ENCODE measurements at regions not wholly inside any gene's neighbourhood (a gene's known extent, or its start where the extent isn't known, plus 50 kb on each side); places are given as distances from the start of the nearest gene placed in this dataset.

GRCh38 chr11:70725278-70725677, 326.9 kb downstream of the CTTN start:
- Histone ChIP-seq H4K20me1 (ENCODE audit: low read depth) (no peaks in the 10 kb centered on the region), H3K4me1 (peaks cover 18% of the 10 kb centered on the region), H3K9ac (no peak overlapping the region), H2AFZ (replicated peaks) (no peak overlapping the region), H3K4me3 (no peak overlapping the region), H3K27ac (no peak overlapping the region), H3K9me3 (ENCODE audit: low read depth) (no peaks in the 10 kb centered on the region), H3K4me2 (no peak overlapping the region), H3F3A (ENCODE audit: low read depth) (no peaks in the 10 kb centered on the region), H3K36me3 (no peaks in the 10 kb centered on the region), H3K79me2 (ENCODE audit: low read depth) (no peaks in the 10 kb centered on the region), H3K27me3 (no peaks in the 10 kb centered on the region)
- peaks cover 21% of the 10 kb centered on the region for H3K4me1 Mint-ChIP-seq
- TF ChIP-seq EZH2phosphoT487 (IDR thresholded peaks at IDR 0.05) = no peak
- no peak for TF ChIP-seq CTCF (IDR thresholded peaks at IDR 0.05)
- no peak for TF ChIP-seq EZH2 (IDR thresholded peaks at IDR 0.05)
- H3K4me3 Mint-ChIP-seq = no peak overlapping the region
- H3K9me3 Mint-ChIP-seq = no peaks in the 10 kb centered on the region
- DNase-seq (ENCODE audit: low spot score) = no peak
- no peaks in the 10 kb centered on the region for H3K36me3 Mint-ChIP-seq
- H3K27me3 Mint-ChIP-seq (ENCODE audit: insufficient read depth, low read depth) = peaks cover 13% of the 10 kb centered on the region
- peak overlapping the region; percentile 53 for H3K27ac Mint-ChIP-seq

- H3K4me3 Mint-ChIP-seq = no peak overlapping the region
- H3K9me3 Mint-ChIP-seq = no peaks in the 10 kb centered on the region
- no peaks in the 10 kb centered on the region for H3K9me3 ChIP-seq (ENCODE audit: low read depth)
- H3K27ac Mint-ChIP-seq = peak overlapping the region; percentile 53
- no peak for DNase-seq (ENCODE audit: low spot score)
- peaks cover 13% of the 10 kb centered on the region for H3K27me3 Mint-ChIP-seq (ENCODE audit: insufficient read depth, low read depth)
- no peaks in the 10 kb centered on the region for H3F3A ChIP-seq (ENCODE audit: low read depth)
- H3K36me3 ChIP-seq = no peaks in the 10 kb centered on the region
- no peaks in the 10 kb centered on the region for H3K27me3 ChIP-seq
- no peak overlapping the region for H3K4me2 ChIP-seq
- peaks cover 18% of the 10 kb centered on the region for H3K4me1 ChIP-seq
- H3K4me1 Mint-ChIP-seq = peaks cover 21% of the 10 kb centered on the region
- no peak overlapping the region for H3K4me3 ChIP-seq
- no peak overlapping the region for H3K27ac ChIP-seq
- H4K20me1 ChIP-seq (ENCODE audit: low read depth) = no peaks in the 10 kb centered on the region
- TF ChIP-seq EZH2 (IDR thresholded peaks at IDR 0.05) (no peak), CTCF (IDR thresholded peaks at IDR 0.05) (no peak), EZH2phosphoT487 (IDR thresholded peaks at IDR 0.05) (no peak)
- H2AFZ ChIP-seq (replicated peaks) = no peak overlapping the region
- H3K9ac ChIP-seq = no peak overlapping the region
- H3K79me2 ChIP-seq (ENCODE audit: low read depth) = no peaks in the 10 kb centered on the region
- no peaks in the 10 kb centered on the region for H3K36me3 Mint-ChIP-seq
Measured at GRCh38 chr11:70725739-70726138, 327.4 kb downstream of the CTTN start.

- TF ChIP-seq EZH2 (IDR thresholded peaks at IDR 0.05) = no peak
- H3K9me3 Mint-ChIP-seq = no peaks in the 10 kb centered on the region
- Histone ChIP-seq H3F3A (ENCODE audit: low read depth) (no peaks in the 10 kb centered on the region), H3K9me3 (ENCODE audit: low read depth) (no peaks in the 10 kb centered on the region), H3K4me2 (no peak overlapping the region), H3K27me3 (no peaks in the 10 kb centered on the region), H3K9ac (no peak overlapping the region), H3K4me1 (peaks cover 18% of the 10 kb centered on the region), H2AFZ (replicated peaks) (no peak overlapping the region), H3K4me3 (no peak overlapping the region), H4K20me1 (ENCODE audit: low read depth) (no peaks in the 10 kb centered on the region), H3K36me3 (no peaks in the 10 kb centered on the region), H3K79me2 (ENCODE audit: low read depth) (no peaks in the 10 kb centered on the region), H3K27ac (no peak overlapping the region)
- no peak overlapping the region for H3K27ac Mint-ChIP-seq
- H3K36me3 Mint-ChIP-seq = no peaks in the 10 kb centered on the region
- H3K4me1 Mint-ChIP-seq = peaks cover 21% of the 10 kb centered on the region
- peaks cover 13% of the 10 kb centered on the region for H3K27me3 Mint-ChIP-seq (ENCODE audit: insufficient read depth, low read depth)
- no peak overlapping the region for H3K4me3 Mint-ChIP-seq
- no peak for DNase-seq (ENCODE audit: low spot score)
Measured at GRCh38 chr11:70727021-70727420, 328.7 kb downstream of the CTTN start.

GRCh38 chr11:70727899-70728620, 329.7 kb downstream of the CTTN start:
- Mint-ChIP-seq H3K27ac (peak overlapping the region; percentile 57), H3K27me3 (ENCODE audit: insufficient read depth, low read depth) (peaks cover 11% of the 10 kb centered on the region), H3K4me3 (no peak overlapping the region), H3K9me3 (no peaks in the 10 kb centered on the region), H3K4me1 (peaks cover 31% of the 10 kb centered on the region), H3K36me3 (no peaks in the 10 kb centered on the region)
- TF ChIP-seq CTCF (IDR thresholded peaks at IDR 0.05) = no peak
- TF ChIP-seq EZH2 (IDR thresholded peaks at IDR 0.05) = no peak
- no peak for TF ChIP-seq EZH2phosphoT487 (IDR thresholded peaks at IDR 0.05)
- no peak overlapping the region for H3K27ac ChIP-seq
- H3K4me3 ChIP-seq = no peak overlapping the region
- no peaks in the 10 kb centered on the region for H3K36me3 ChIP-seq
- H2AFZ ChIP-seq (replicated peaks) = peak overlapping the region; percentile 72
- no peaks in the 10 kb centered on the region for H3K9me3 ChIP-seq (ENCODE audit: low read depth)
- no peak overlapping the region for H3K9ac ChIP-seq
- H3K27me3 ChIP-seq = no peaks in the 10 kb centered on the region
- H3K4me2 ChIP-seq = no peak overlapping the region
- no peaks in the 10 kb centered on the region for H4K20me1 ChIP-seq (ENCODE audit: low read depth)
- no peaks in the 10 kb centered on the region for H3K79me2 ChIP-seq (ENCODE audit: low read depth)
- H3K4me1 ChIP-seq = peaks cover 18% of the 10 kb centered on the region
- DNase-seq (ENCODE audit: low spot score) = peak; percentile 40
- no peaks in the 10 kb centered on the region for H3F3A ChIP-seq (ENCODE audit: low read depth)

Data from neural progenitor cell (in vitro differentiated cells).